ENCODE measurements at regions not wholly inside any gene's neighbourhood (a gene's known extent, or its start where the extent isn't known, plus 50 kb on each side); places are given as distances from the start of the nearest gene placed in this dataset.

DNA sequence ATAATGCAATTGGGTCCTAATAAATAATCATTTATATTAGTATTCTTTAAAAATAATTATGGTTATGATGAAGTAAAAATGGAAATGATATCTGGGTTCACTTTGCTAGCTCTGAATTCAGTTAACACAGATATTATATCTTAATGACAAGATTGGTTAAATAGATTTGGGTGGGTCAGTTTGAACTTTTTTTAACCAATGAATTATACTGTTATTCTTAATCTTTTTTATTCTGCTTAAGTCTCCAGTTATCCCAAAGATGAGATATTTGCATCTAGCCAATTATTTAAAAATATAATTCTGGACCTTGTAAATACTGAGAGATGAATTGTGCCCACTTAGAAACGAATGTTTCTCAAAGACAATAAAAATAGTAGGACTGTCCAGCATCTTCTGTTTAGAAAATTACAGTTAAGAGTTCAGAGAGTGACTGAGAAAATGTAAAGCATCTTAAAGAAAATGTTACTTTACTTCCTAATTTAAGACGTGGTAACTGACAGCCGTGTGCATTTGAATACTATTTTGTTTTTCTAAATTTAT is 345.2 kb downstream of the USP25 start:
- no peak for DNase-seq

GRCh38 chr21:16075649-16076282 is 346.0 kb downstream of the USP25 start:
- no peak for DNase-seq

DNA sequence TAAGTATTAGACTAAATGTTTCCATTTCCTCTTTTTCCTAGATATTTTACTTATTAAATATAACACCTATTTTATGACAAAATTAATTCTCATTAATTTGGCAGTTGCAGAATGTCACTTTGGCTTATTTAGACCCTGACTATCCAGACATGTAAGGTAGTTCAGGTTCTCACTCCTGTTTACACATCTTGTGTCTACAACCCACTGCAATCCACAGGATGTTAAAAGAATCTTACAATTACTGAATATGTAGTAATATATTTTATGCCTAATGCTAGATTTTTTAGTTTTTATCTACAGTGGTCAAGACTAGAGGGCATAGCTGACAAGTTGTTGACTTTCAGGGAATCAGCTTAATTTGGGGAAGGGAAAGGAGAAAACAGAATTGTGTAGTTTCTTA is 346.7 kb downstream of the USP25 start:
- no peak for DNase-seq

DNA sequence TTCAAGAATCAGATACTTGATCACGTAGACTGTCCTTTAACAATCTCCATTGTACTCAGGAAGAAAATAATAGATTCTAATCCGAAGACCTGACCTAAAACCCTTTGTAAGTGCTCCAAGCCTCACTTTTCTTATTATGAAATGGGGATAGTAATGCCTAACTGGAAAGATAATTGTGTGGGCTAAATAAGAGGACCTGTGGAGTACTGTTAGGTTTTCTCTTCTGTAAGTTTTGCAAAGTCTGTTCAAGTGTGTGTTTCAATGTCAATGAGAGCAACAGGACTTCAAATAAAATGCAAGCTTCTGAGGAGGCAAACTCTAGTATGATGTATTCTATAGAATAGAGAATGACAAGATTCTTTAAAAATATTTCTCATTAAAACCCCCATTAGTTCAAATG is 348.6 kb downstream of the USP25 start:
- DNase-seq, result no peak

- no peak for DNase-seq
Measured at GRCh38 chr21:16079830-16080229, 350.0 kb downstream of the USP25 start.

- no peak for DNase-seq
Measured at GRCh38 chr21:16081304-16081703, 351.5 kb downstream of the USP25 start.

GRCh38 chr21:16082038-16082816 is 352.4 kb downstream of the USP25 start:
- DNase-seq, result peak; percentile 27

GRCh38 chr21:16084776-16085364 is 355.1 kb downstream of the USP25 start:
- DNase-seq, result no peak

GRCh38 chr21:16085421-16085820 is 355.6 kb downstream of the USP25 start:
- no peak for DNase-seq

GRCh38 chr21:16086121-16086520 is 356.3 kb downstream of the USP25 start:
- DNase-seq, result no peak

DNA sequence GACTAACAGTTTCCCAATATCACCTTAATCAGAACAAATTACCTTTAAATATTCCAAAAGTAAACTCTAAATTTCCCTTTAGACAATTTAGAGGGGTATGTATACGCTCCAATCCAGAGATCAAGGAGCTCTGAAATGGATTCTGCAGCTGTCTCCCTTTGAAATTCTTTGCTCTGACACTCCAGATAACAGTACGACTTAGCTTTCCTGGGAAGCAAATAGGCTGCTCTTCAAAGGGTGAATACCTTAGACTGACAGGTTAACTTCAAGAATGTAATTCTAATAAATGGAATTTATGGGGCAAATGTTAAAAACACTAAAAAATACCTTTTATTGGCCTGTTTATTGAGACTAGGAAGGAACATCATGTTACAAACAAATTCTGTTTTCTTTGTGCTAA is 357.2 kb downstream of the USP25 start:
- DNase-seq, result no peak

DNA sequence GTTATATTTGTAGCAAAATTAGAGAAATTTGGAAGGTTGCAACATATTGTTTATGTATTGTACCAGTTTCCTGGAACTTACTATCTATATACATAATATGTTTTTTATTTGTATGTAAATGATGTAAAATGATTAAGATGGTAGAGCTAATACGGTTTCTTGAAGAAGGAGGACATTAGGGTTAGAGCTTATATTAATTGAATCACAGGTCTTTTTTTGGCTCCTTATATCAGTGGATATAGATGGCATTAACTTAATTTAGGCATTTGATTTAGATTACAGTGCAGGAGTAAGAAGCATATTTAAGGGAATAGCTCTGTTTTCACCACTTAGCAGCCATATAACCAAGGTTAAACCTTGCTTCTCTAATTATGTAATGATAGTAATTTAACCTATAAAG is 357.7 kb downstream of the USP25 start:
- DNase-seq, result no peak

GRCh38 chr21:16088056-16088455 is 358.3 kb downstream of the USP25 start:
- no peak for DNase-seq

GRCh38 chr21:16095005-16095404 is 365.2 kb downstream of the USP25 start:
- no peak for DNase-seq

DNA sequence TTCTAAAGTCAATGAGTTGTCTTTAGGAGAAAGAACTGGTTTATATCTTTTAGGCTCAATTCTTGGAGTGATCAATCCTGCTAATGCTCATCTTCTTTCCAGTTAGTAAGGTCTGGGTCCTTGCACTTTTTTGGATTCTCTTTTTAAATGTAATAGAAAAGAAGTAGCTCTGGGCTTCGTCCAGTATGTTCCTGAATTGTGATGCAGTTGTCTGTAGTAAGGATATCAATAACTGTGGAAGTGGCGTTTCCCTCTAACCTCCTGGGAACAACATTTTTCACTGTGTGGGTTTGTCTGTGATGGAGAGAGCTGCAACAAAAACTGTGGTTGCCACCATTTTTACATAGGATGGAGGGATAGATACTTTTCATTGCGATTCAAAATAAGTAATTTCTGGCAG is 367.2 kb downstream of the USP25 start:
- no peak for DNase-seq

- no peak for DNase-seq
Measured at GRCh38 chr21:16102113-16102512, 372.3 kb downstream of the USP25 start.

DNA sequence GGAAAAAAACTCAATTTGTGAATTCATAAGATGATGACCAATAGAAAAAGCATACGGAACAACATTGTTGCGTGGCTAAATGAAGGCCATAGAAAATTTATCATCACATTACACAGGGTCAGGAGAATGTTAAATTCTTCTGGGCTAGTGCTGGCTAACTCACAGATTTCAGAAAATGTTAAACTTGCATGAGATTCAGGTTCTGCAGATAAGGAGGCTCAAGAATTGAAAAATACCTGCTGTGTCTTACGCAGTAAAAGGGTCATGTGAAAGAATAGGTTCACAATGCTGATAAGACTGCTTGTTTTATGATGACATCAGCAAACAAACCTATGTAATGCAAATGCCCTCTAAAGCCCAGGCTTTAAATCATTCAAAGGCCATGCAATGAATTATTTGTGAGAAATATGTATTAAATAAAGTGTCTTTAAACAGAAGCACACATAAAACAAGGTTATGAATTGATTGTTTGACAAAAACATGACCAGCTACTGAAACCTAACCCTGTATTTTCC is 378.8 kb downstream of the USP25 start:
- DNase-seq, result no peak

- peak; percentile 2 for DNase-seq
Measured at GRCh38 chr21:16113052-16113715, 383.4 kb downstream of the USP25 start.

DNA sequence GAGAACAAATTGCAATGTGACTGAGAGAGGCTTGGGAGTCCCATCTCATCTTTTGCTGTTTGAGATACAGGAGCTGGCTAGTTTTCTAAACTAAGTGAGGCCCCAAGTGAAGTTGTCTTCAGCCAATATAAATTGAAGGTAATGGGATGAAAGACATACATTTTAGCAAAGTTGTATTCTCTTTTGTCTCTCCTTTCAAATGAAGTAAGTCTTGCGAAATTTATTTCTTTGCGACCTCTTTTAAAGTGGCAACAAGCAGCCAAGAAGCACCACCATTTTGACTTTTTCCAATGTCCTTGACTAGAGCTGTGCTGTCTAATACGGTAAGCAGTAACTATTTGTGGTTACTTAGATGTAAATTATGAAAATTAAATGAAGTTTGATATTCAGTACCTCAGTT is 385.7 kb downstream of the USP25 start:
- no peak for DNase-seq

GRCh38 chr21:16116069-16116468 is 386.3 kb downstream of the USP25 start:
- no peak for DNase-seq

GRCh38 chr21:16116798-16117197 is 387.0 kb downstream of the USP25 start:
- DNase-seq, result no peak

DNA sequence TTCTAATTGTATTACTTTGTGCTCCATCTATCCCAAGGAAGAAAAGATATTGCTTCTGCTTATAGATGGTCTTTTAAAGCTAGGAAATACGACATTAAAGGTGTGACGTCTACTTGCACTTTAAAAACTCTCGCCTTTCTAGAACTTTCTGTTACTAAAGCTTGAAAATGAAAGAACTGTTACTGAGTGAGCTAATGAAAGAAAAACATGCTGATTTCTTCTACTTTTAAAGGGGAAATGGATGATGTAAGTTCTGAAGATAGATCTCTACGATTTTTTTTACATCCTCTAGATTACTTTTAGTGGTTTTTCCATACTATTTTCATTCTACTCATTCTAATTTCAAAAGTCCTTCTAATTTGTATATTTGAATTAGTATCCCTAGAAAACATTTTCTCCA is 387.5 kb downstream of the USP25 start:
- DNase-seq, result no peak
